ENCODE measurements at regions not wholly inside any gene's neighbourhood (a gene's known extent, or its start where the extent isn't known, plus 50 kb on each side); places are given as distances from the start of the nearest gene placed in this dataset.

DNA sequence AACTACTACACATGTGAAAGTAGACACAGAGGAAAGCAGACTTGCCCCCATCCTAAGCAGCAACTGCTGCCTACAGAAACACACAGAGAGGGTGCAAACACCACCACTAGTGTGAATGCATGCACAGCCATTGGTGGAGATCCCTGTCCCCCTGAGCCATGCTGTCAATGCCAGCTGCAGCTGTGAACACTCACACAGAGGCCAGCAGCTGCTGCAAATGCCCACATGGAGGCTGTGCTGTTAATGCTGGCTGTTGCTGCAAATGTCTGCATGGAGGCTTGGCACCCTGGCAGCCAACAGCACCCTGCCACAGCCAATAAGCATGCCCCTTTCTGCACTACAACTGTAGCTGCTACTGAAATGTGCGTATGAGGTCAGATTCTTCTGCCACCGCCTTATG is 355.0 kb downstream of the LNPK start:
- no peaks in the 10 kb centered on the region for H3K36me3 Mint-ChIP-seq (ENCODE audit: insufficient read depth, unreplicated experiment)
- Histone ChIP-seq H3K36me3 (ENCODE audit: control insufficient read depth, insufficient read depth, low read length) (peaks cover 1% of the 10 kb centered on the region; the same call in 1 of the 2 replicates), H3K4me1 (no peaks in the 10 kb centered on the region), H3K4me3 (ENCODE audit: low read depth, low read length) (no peak overlapping the region), H3K27me3 (replicated peaks; ENCODE audit: control insufficient read depth, insufficient read depth, low read length) (no peaks in the 10 kb centered on the region), H3K9me3 (0 out of 2 replicates have a peak, but pooled peaks cover 3% of the 10 kb centered on the region)
- BruUV-seq (replicated peaks) = no TSS peak
- ChIA-PET POLR2A (no interaction called here), CTCF (no interaction called here)
- TF ChIP-seq, protein P1, sequence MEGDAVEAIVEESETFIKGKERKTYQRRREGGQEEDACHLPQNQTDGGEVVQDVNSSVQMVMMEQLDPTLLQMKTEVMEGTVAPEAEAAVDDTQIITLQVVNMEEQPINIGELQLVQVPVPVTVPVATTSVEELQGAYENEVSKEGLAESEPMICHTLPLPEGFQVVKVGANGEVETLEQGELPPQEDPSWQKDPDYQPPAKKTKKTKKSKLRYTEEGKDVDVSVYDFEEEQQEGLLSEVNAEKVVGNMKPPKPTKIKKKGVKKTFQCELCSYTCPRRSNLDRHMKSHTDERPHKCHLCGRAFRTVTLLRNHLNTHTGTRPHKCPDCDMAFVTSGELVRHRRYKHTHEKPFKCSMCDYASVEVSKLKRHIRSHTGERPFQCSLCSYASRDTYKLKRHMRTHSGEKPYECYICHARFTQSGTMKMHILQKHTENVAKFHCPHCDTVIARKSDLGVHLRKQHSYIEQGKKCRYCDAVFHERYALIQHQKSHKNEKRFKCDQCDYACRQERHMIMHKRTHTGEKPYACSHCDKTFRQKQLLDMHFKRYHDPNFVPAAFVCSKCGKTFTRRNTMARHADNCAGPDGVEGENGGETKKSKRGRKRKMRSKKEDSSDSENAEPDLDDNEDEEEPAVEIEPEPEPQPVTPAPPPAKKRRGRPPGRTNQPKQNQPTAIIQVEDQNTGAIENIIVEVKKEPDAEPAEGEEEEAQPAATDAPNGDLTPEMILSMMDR (IDR thresholded peaks at IDR 0.05; ENCODE audit: insufficient read depth in 1 of 2, low read depth in 1 of 2, low read length in 1 of 2, severe bottlenecking in 1 of 2, unreplicated experiment in 1 of 2) = no peak
- H3K4me1 Mint-ChIP-seq (ENCODE audit: low read depth, unreplicated experiment) = no peaks in the 10 kb centered on the region
- H3K27me3 Mint-ChIP-seq (ENCODE audit: insufficient read depth, unreplicated experiment) = no peaks in the 10 kb centered on the region
- peaks cover 2% of the 10 kb centered on the region for H3K9me3 Mint-ChIP-seq (ENCODE audit: unreplicated experiment)
- intact Hi-C loops (cut with micrococcal nuclease; ENCODE audit: unreplicated experiment) = no loop called here
- H3K27ac Mint-ChIP-seq (ENCODE audit: unreplicated experiment) = no peak overlapping the region
- no peak overlapping the region for H3K4me3 Mint-ChIP-seq (ENCODE audit: unreplicated experiment)
- DNase-seq = no peak

DNA sequence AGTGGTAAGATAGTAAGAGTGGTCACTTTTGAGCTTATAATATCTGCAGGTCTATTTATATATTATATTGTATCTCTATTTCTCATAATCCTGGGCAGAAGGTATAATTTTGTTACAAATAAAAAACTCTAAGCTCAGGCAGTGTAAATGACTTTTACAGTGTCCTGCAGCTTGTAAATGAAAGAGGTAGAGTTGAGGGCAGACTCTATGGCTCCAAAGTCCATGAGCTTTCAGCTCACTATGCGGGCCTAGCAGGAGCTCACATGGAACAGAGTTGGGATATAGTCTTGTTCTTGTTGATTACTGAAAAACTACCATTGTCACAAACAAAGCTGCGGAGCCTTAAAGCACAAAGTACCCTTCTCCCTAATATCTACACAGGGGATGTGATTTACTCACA is 361.4 kb downstream of the LNPK start:
- no peak for DNase-seq
- Histone ChIP-seq H3K4me1 (no peaks in the 10 kb centered on the region), H3K36me3 (ENCODE audit: control insufficient read depth, insufficient read depth, low read length) (no peaks in the 10 kb centered on the region), H3K9me3 (no peaks in the 10 kb centered on the region), H3K4me3 (ENCODE audit: low read depth, low read length) (no peak overlapping the region), H3K27me3 (replicated peaks; ENCODE audit: control insufficient read depth, insufficient read depth, low read length) (no peaks in the 10 kb centered on the region)
- H3K9me3 Mint-ChIP-seq (ENCODE audit: unreplicated experiment) = no peaks in the 10 kb centered on the region
- intact Hi-C loops (cut with micrococcal nuclease; ENCODE audit: unreplicated experiment) = no loop called here
- H3K36me3 Mint-ChIP-seq (ENCODE audit: insufficient read depth, unreplicated experiment) = no peaks in the 10 kb centered on the region
- no peaks in the 10 kb centered on the region for H3K27me3 Mint-ChIP-seq (ENCODE audit: insufficient read depth, unreplicated experiment)
- ChIA-PET POLR2A (no interaction called here), CTCF (no interaction called here)
- H3K27ac Mint-ChIP-seq (ENCODE audit: unreplicated experiment) = no peak overlapping the region
- H3K4me3 Mint-ChIP-seq (ENCODE audit: unreplicated experiment) = no peak overlapping the region
- no peaks in the 10 kb centered on the region for H3K4me1 Mint-ChIP-seq (ENCODE audit: low read depth, unreplicated experiment)
- BruUV-seq (replicated peaks) = no TSS peak
- TF ChIP-seq, protein P1 (IDR thresholded peaks at IDR 0.05; ENCODE audit: insufficient read depth in 1 of 2, low read depth in 1 of 2, low read length in 1 of 2, severe bottlenecking in 1 of 2, unreplicated experiment in 1 of 2) = no peak

DNA sequence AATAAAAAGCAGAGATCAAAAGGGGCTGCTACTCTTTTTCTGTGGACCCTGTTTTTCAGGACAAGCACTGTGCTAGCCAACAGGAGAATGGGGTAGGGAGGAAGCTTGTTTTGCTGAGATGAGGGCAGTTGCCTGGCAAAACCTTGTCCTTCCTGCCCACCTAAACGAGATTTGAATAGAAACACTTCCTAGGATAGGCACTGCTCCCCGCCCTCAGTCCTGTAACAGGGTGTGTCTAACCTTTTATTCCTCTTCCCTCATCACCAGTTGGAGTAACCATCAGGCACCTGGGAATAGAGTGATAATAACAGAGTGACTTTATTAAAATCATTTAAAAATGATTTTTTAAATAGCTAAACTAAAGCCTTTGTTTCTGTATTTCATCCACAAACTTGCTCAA is 368.8 kb downstream of the LNPK start:
- CTCF ChIA-PET = interaction anchor here (0.8 to 1.1 kb wide), 2 partner anchors 11 to 13 kb away, joined by 3 to 4 read pairs; no protein-coding TSS in a partner anchor

More for the DNA sequence above, 368.8 kb downstream of the LNPK start:
- TF ChIP-seq, protein P1 (IDR thresholded peaks at IDR 0.05; ENCODE audit: insufficient read depth in 1 of 2, low read depth in 1 of 2, low read length in 1 of 2, severe bottlenecking in 1 of 2, unreplicated experiment in 1 of 2) = no peak
- no peaks in the 10 kb centered on the region for H3K9me3 ChIP-seq
- BruUV-seq (replicated peaks) = no TSS peak
- Mint-ChIP-seq H3K36me3 (ENCODE audit: insufficient read depth, unreplicated experiment) (no peaks in the 10 kb centered on the region), H3K4me1 (ENCODE audit: low read depth, unreplicated experiment) (peaks cover 20% of the 10 kb centered on the region), H3K9me3 (ENCODE audit: unreplicated experiment) (no peaks in the 10 kb centered on the region), H3K4me3 (ENCODE audit: unreplicated experiment) (no peak overlapping the region), H3K27me3 (ENCODE audit: insufficient read depth, unreplicated experiment) (no peaks in the 10 kb centered on the region), H3K27ac (ENCODE audit: unreplicated experiment) (no peak overlapping the region)
- no peaks in the 10 kb centered on the region for H3K36me3 ChIP-seq (ENCODE audit: control insufficient read depth, insufficient read depth, low read length)
- DNase-seq = no peak
- no peaks in the 10 kb centered on the region for H3K27me3 ChIP-seq (replicated peaks; ENCODE audit: control insufficient read depth, insufficient read depth, low read length)
- intact Hi-C loops (cut with micrococcal nuclease; ENCODE audit: unreplicated experiment) = loop anchor here (5.0 kb wide), 1 partner anchor 266 kb away; no protein-coding TSS in a partner anchor
- H3K4me3 ChIP-seq (ENCODE audit: low read depth, low read length) = no peak overlapping the region
- peaks cover 8% of the 10 kb centered on the region for H3K4me1 ChIP-seq
- POLR2A ChIA-PET = no interaction called here

Data from Caco-2 (cell line).